H9 (cell line): ENCODE measurements at regions not wholly inside any gene's neighbourhood (a gene's known extent, or its start where the extent isn't known, plus 50 kb on each side); places are given as distances from the start of the nearest gene placed in this dataset.

Experiments
- DNase-seq: peaks from one replicate; pipeline ENCODE4 v3.0.0-alpha.2; 2017
- H2AFZ ChIP-seq: one replicate; pipeline ENCODE4 v1.6.1; 2013; ENCODE audit warnings: mild to moderate bottlenecking, low read length, control low read depth, moderate library complexity
- H2AK5ac ChIP-seq: 2 replicates; pipeline ENCODE4 v1.6.1; 2013; ENCODE audit warnings: low read length, control low read depth, mixed read lengths; ENCODE audit not compliant: insufficient read length
- H2BK120ac ChIP-seq: one replicate; pipeline ENCODE4 v1.6.1; 2013; ENCODE audit warnings: low read depth, mild to moderate bottlenecking, low read length, control low read depth, inconsistent platforms; ENCODE audit not compliant: poor library complexity, severe bottlenecking
- H2BK12ac ChIP-seq: 2 replicates; pipeline ENCODE4 v1.6.1; 2013; ENCODE audit warnings: low read length, control low read depth, mixed read lengths, low read depth; ENCODE audit not compliant: insufficient read length
- H2BK15ac ChIP-seq: 2 replicates; pipeline ENCODE4 v1.6.1; 2013; ENCODE audit warnings: low read depth, low read length, control low read depth
- H2BK20ac ChIP-seq: one replicate; pipeline ENCODE4 v1.6.1; 2013; ENCODE audit warnings: low read depth, mild to moderate bottlenecking, low read length, control low read depth, inconsistent platforms; ENCODE audit not compliant: poor library complexity, severe bottlenecking
- H2BK5ac ChIP-seq: 2 replicates; pipeline ENCODE4 v1.6.1; 2013; ENCODE audit warnings: low read length, control low read depth, mixed read lengths; ENCODE audit not compliant: insufficient read length
- H3K14ac ChIP-seq: 2 replicates; pipeline ENCODE4 v1.6.1; 2013; ENCODE audit warnings: low read length, control low read depth; ENCODE audit not compliant: insufficient read depth
- H3K18ac ChIP-seq: 2 replicates; pipeline ENCODE4 v1.6.1; 2013; ENCODE audit warnings: low read depth, mild to moderate bottlenecking, mixed read lengths, low read length, control low read depth; ENCODE audit not compliant: insufficient read length
- H3K23ac ChIP-seq: 2 replicates; pipeline ENCODE4 v1.6.1; 2013; ENCODE audit warnings: low read length, control low read depth, mixed read lengths, low read depth; ENCODE audit not compliant: insufficient read length
- H3K23me2 ChIP-seq: 2 replicates; pipeline ENCODE4 v1.6.1; 2013; ENCODE audit warnings: low read depth, mild to moderate bottlenecking, mixed read lengths, low read length, control low read depth; ENCODE audit not compliant: insufficient read length, poor library complexity, severe bottlenecking
- H3K27ac ChIP-seq: 2 replicates; pipeline ENCODE4 v1.5.1; 2013; ENCODE audit warnings: low read length, control low read depth, mixed read lengths, low read depth; ENCODE audit not compliant: insufficient read length
- H3K27me3 ChIP-seq: 2 replicates; pipeline ENCODE4 v1.6.1; 2013; ENCODE audit warnings: low read length, control low read depth, inconsistent platforms; ENCODE audit not compliant: insufficient read depth
- H3K4ac ChIP-seq: 2 replicates; pipeline ENCODE4 v1.6.1; 2013; ENCODE audit warnings: low read depth, mild to moderate bottlenecking, control low read depth, inconsistent platforms, low read length, moderate library complexity
- H3K4me1 ChIP-seq: 2 replicates; pipeline ENCODE4 v1.6.1; 2013; ENCODE audit warnings: low read length, control low read depth, inconsistent platforms; ENCODE audit not compliant: insufficient read depth
- H3K4me2 ChIP-seq: 2 replicates; pipeline ENCODE4 v1.6.1; 2013; ENCODE audit warnings: low read length, control low read depth, mixed read lengths; ENCODE audit not compliant: insufficient read length, insufficient read depth
- H3K56ac ChIP-seq: 2 replicates; pipeline ENCODE4 v1.6.1; 2013; ENCODE audit warnings: low read depth, mild to moderate bottlenecking, mixed read lengths, low read length, control low read depth; ENCODE audit not compliant: insufficient read length
- H3K79me1 ChIP-seq: 2 replicates; pipeline ENCODE4 v1.6.1; 2013; ENCODE audit warnings: low read depth, mild to moderate bottlenecking, moderate library complexity, low read length, control low read depth, inconsistent platforms; ENCODE audit not compliant: insufficient read depth, poor library complexity, severe bottlenecking
- H3K79me2 ChIP-seq: 2 replicates; pipeline ENCODE4 v1.6.1; 2013; ENCODE audit warnings: low read length, control low read depth, inconsistent platforms; ENCODE audit not compliant: insufficient read depth
- H3K9ac ChIP-seq: 2 replicates; pipeline ENCODE4 v1.6.1; 2013; ENCODE audit warnings: low read length, control low read depth, mixed read lengths; ENCODE audit not compliant: insufficient read length; ENCODE audit errors: extremely low read depth
- H3K9me3 ChIP-seq: one replicate; pipeline ENCODE4 v1.6.1; 2013; ENCODE audit warnings: low read depth, low read length, inconsistent platforms; ENCODE audit not compliant: control insufficient read depth
- H3T11ph ChIP-seq: one replicate; pipeline ENCODE4 v1.6.1; 2013; ENCODE audit warnings: mild to moderate bottlenecking, low read length, control low read depth, inconsistent platforms
- H4K20me1 ChIP-seq: one replicate; pipeline ENCODE4 v1.6.1; 2013; ENCODE audit not compliant: control insufficient read depth, insufficient read length, insufficient read depth
- H4K5ac ChIP-seq: 2 replicates; pipeline ENCODE4 v1.6.1; 2013; ENCODE audit warnings: low read depth, mild to moderate bottlenecking, mixed read lengths, low read length, control low read depth; ENCODE audit not compliant: insufficient read length
- H4K8ac ChIP-seq: replicated peaks from 2 replicates; pipeline ENCODE4 v1.6.1; 2013; ENCODE audit warnings: low read length, control low read depth, mixed read lengths, low read depth; ENCODE audit not compliant: insufficient read length
- H4K91ac ChIP-seq: 2 replicates; pipeline ENCODE4 v1.6.1; 2013; ENCODE audit warnings: low read depth, mild to moderate bottlenecking, moderate library complexity, mixed read lengths, low read length, control low read depth; ENCODE audit not compliant: insufficient read length
- H3K27ac Mint-ChIP-seq, 3 experiments: 2 replicates in 2 of 3; 3 replicates in 1 of 3; pipeline ENCODE4 v1.8.0; 2020 to 2021; ENCODE audit warnings: mixed read lengths in 3 of 3, mild to moderate bottlenecking in 1 of 3, moderate library complexity in 1 of 3
- H3K27me3 Mint-ChIP-seq: 2 replicates; pipeline ENCODE4 v1.8.0; 2021; ENCODE audit warnings: low read depth, mild to moderate bottlenecking, moderate library complexity, mixed read lengths
- H3K36me3 Mint-ChIP-seq, 3 experiments: 2 replicates in 2 of 3; 3 replicates in 1 of 3; pipeline ENCODE4 v1.8.0; 2020 to 2021; ENCODE audit warnings: low read depth in 3 of 3, mixed read lengths in 3 of 3; ENCODE audit not compliant: insufficient read depth in 1 of 3
- H3K4me1 Mint-ChIP-seq, 2 experiments: 2 replicates each; pipeline ENCODE4 v1.8.0; 2020; ENCODE audit warnings: mixed read lengths in 2 of 2
- H3K4me3 Mint-ChIP-seq, 2 experiments: 2 replicates in 1 of 2; 3 replicates in 1 of 2; pipeline ENCODE4 v1.8.0; 2020 to 2021; ENCODE audit warnings: mild to moderate bottlenecking in 2 of 2, mixed read lengths in 2 of 2, moderate library complexity in 1 of 2
- H3K9me3 Mint-ChIP-seq, 2 experiments: 2 replicates in 1 of 2; 3 replicates in 1 of 2; pipeline ENCODE4 v1.8.0; 2020; ENCODE audit warnings: mild to moderate bottlenecking in 2 of 2, mixed read lengths in 2 of 2, moderate library complexity in 1 of 2
- WGBS: extraction: QIAGEN DNeasy Blood & Tissue Kit; methylation state at CpG from one replicate; pipeline ENCODE4 v1.1.7; 2013; ENCODE audit warnings: missing lambda C conversion rate, low lambda C conversion rate, mixed read lengths; ENCODE audit not compliant: insufficient read length; ENCODE audit errors: extremely low coverage; 5-methylcytosine and 5-hydroxymethylcytosine counted together
- TF ChIP-seq, protein P1 (sequence below): fragments of 200-600 bp; sonication (generic); conservative IDR thresholded peaks from 3 replicates; pipeline ENCODE4 v1.8.0; 2021; ENCODE audit warnings: antibody characterized with exemption, mild to moderate bottlenecking

DNA sequence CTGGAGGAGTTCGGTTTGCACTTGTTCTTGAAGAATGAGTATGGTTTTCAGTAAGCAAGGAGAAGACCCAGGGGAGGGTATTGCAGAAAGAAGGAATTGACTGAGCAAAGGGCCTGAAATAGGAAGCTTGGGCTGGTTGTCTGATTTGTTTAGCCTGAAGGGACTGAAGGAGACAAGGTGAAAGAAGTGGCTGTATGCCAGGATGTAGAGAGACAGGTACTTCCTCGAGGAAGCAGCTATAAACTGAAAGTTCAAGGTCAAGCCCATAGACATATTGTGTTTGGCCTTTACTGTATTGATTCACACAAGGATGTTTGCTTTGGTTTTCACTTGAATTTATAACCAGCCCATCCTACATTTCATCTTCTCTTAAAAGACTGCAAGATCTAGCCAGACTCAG, 183.1 kb downstream of the PALM2AKAP2 start:
- Histone ChIP-seq H2BK15ac (no peak overlapping the region), H2AK5ac (no peak overlapping the region), H4K20me1 (no peaks in the 10 kb centered on the region), H3K79me2 (no peaks in the 10 kb centered on the region), H3K27ac (no peak overlapping the region), H3T11ph (no peak overlapping the region), H3K4me2 (no peak overlapping the region), H2BK120ac (no peak overlapping the region), H4K8ac (no peak overlapping the region), H3K4ac (no peak overlapping the region), H3K4me1 (no peaks in the 10 kb centered on the region), H3K27me3 (no peaks in the 10 kb centered on the region), H3K9me3 (no peaks in the 10 kb centered on the region), H3K23ac (no peak overlapping the region), H4K5ac (no peak overlapping the region), H2AFZ (no peak overlapping the region), H3K23me2 (no peaks in the 10 kb centered on the region), H3K18ac (no peak overlapping the region), H3K14ac (no peak overlapping the region), H3K79me1 (no peaks in the 10 kb centered on the region), H3K56ac (no peak overlapping the region), H2BK5ac (no peak overlapping the region), H2BK12ac (no peak overlapping the region), H3K9ac (no peak overlapping the region), H2BK20ac (no peak overlapping the region), H4K91ac (no peak overlapping the region)
- Mint-ChIP-seq H3K9me3 (no peaks in the 10 kb centered on the region), H3K4me1 (no peaks in the 10 kb centered on the region), H3K4me3 (no peak overlapping the region), H3K27ac (no peak overlapping the region), H3K27me3 (no peaks in the 10 kb centered on the region; the same call in none of the 2 replicates), H3K36me3 (no peaks in the 10 kb centered on the region)
- WGBS = no CpG with 5 or more reads among the region's 2 CpGs
- no peak for DNase-seq
- TF ChIP-seq, protein P1, sequence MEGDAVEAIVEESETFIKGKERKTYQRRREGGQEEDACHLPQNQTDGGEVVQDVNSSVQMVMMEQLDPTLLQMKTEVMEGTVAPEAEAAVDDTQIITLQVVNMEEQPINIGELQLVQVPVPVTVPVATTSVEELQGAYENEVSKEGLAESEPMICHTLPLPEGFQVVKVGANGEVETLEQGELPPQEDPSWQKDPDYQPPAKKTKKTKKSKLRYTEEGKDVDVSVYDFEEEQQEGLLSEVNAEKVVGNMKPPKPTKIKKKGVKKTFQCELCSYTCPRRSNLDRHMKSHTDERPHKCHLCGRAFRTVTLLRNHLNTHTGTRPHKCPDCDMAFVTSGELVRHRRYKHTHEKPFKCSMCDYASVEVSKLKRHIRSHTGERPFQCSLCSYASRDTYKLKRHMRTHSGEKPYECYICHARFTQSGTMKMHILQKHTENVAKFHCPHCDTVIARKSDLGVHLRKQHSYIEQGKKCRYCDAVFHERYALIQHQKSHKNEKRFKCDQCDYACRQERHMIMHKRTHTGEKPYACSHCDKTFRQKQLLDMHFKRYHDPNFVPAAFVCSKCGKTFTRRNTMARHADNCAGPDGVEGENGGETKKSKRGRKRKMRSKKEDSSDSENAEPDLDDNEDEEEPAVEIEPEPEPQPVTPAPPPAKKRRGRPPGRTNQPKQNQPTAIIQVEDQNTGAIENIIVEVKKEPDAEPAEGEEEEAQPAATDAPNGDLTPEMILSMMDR = no peak
